ENCODE measurements at regions not wholly inside any gene's neighbourhood (a gene's known extent, or its start where the extent isn't known, plus 50 kb on each side); places are given as distances from the start of the nearest gene placed in this dataset.

- Histone ChIP-seq H3K27me3 (ENCODE audit: control insufficient read depth in 1 of 2, insufficient read depth in 2 of 2, low read length in 2 of 2) (peaks cover 0 to 26% of the 10 kb centered on the region in 2 experiments; a peak in 2 of 5 replicates), H2AFZ (ENCODE audit: low read length) (no peak overlapping the region), H3K4me3 (replicated peaks in 1 of 3; ENCODE audit: insufficient read depth in 1 of 3, low read depth in 2 of 3, low read length in 3 of 3) (no peak overlapping the region), H3K79me2 (ENCODE audit: insufficient read depth, low read length) (no peaks in the 10 kb centered on the region), H3K9me3 (ENCODE audit: low read length) (no peaks in the 10 kb centered on the region; the same call in 1 of the 2 replicates), H3K4me1 (ENCODE audit: insufficient read depth, low read length) (no peaks in the 10 kb centered on the region), H3K9ac (ENCODE audit: insufficient read depth, low read depth, low read length) (no peak overlapping the region), H3K36me3 (replicated peaks in 1 of 2; ENCODE audit: control insufficient read depth in 1 of 2, insufficient read depth in 2 of 2, low read length in 2 of 2) (no peaks in the 10 kb centered on the region), H3K27ac (ENCODE audit: extremely low read length, insufficient read depth, low read length) (no peak overlapping the region), H4K20me1 (ENCODE audit: insufficient read depth, low read length) (no peaks in the 10 kb centered on the region), H3K4me2 (ENCODE audit: low read depth, low read length) (no peak overlapping the region)
- in situ Hi-C loops (cut with HindIII; ENCODE audit: extremely low pct_ligation_motif_present, low pct_unique_long_range_greater_than_20kb) = no loop called here
- no TSS peak for BruUV-seq (replicated peaks)
- WGBS (ENCODE audit: low lambda C conversion rate) = 28% methylated on average over 3 of the region's 3 CpGs
- FAIRE-seq (no peak), ATAC-seq (no peak), DNase-seq (ENCODE audit: low spot score) (no peak)
- ChIA-PET CTCF (ENCODE audit: low intra/inter-chr PET ratio, low total read pairs) (no interaction called here), POLR2A (no interaction called here)
- no peak for TF ChIP-seq FOSL2 (CRISPR knock-in tag; IDR thresholded peaks at IDR 0.05)
- TF ChIP-seq SP4 (CRISPR knock-in tag; IDR thresholded peaks at IDR 0.05) = no peak
- no peak for TF ChIP-seq NR2F2 (IDR thresholded peaks at IDR 0.05; ENCODE audit: borderline replicate concordance, low read depth)
- TF ChIP-seq KMT2B (CRISPR knock-in tag; IDR thresholded peaks at IDR 0.05) = no peak
- no peak for TF ChIP-seq SALL2 (CRISPR knock-in tag; IDR thresholded peaks at IDR 0.05)
- no peak for TF ChIP-seq HIC2 (CRISPR knock-in tag; IDR thresholded peaks at IDR 0.05; ENCODE audit: low read depth)
- no peak for TF ChIP-seq KLF15 (CRISPR knock-in tag; IDR thresholded peaks at IDR 0.05; ENCODE audit: borderline replicate concordance)
- no peak for TF ChIP-seq KLF13 (CRISPR knock-in tag; IDR thresholded peaks at IDR 0.05)
- no peak for TF ChIP-seq RFXAP (CRISPR knock-in tag; IDR thresholded peaks at IDR 0.05; ENCODE audit: borderline replicate concordance)
- no peak for TF ChIP-seq ZFP36L2 (CRISPR knock-in tag; IDR thresholded peaks at IDR 0.05)
- no peak for TF ChIP-seq KAT8 (CRISPR knock-in tag; IDR thresholded peaks at IDR 0.05)
- TF ChIP-seq RARA (CRISPR knock-in tag; IDR thresholded peaks at IDR 0.05) = no peak
- TF ChIP-seq PBX3 (CRISPR knock-in tag; IDR thresholded peaks at IDR 0.05; ENCODE audit: borderline replicate concordance) = no peak
- TF ChIP-seq SMAD1 (CRISPR knock-in tag; IDR thresholded peaks at IDR 0.05; ENCODE audit: borderline replicate concordance, low read depth) = no peak
- TF ChIP-seq KMT2A (CRISPR knock-in tag; IDR thresholded peaks at IDR 0.05) = no peak
- no peak for TF ChIP-seq MTF1 (CRISPR knock-in tag; IDR thresholded peaks at IDR 0.05)
- intact Hi-C loops (cut with micrococcal nuclease; ENCODE audit: unreplicated experiment) = no loop called here
Measured at GRCh38 chr16:73753931-73754330, 542.7 kb upstream of the PSMD7 start.

Data from HepG2 (cell line).